ENCODE measurements at regions not wholly inside any gene's neighbourhood (a gene's known extent, or its start where the extent isn't known, plus 50 kb on each side); places are given as distances from the start of the nearest gene placed in this dataset.

- Histone ChIP-seq H3K4me1 (ENCODE audit: control insufficient read depth, extremely low read depth, insufficient read depth, low read length) (no peaks in the 10 kb centered on the region), H3K36me3 (ENCODE audit: control insufficient read depth, insufficient read depth, low read length) (no peaks in the 10 kb centered on the region), H3K4me2 (ENCODE audit: extremely low read depth, insufficient read depth, low read length) (no peak overlapping the region), H3K9me3 (ENCODE audit: control insufficient read depth, insufficient read depth, low read depth, low read length) (no peaks in the 10 kb centered on the region), H4K20me1 (ENCODE audit: control insufficient read depth, extremely low read depth, insufficient read depth, low read length) (no peaks in the 10 kb centered on the region), H3K27ac (ENCODE audit: insufficient read depth, low read length) (no peak overlapping the region), H2AFZ (ENCODE audit: low read length) (no peak overlapping the region), H3K9ac (ENCODE audit: insufficient read depth, low read length) (no peak overlapping the region), H3K4me3 (replicated peaks in 1 of 4; ENCODE audit: control extremely low read depth in 1 of 4, insufficient read depth in 1 of 4, low read depth in 3 of 4, low read length in 4 of 4) (no peak overlapping the region), H3K79me2 (ENCODE audit: control insufficient read depth, insufficient read depth, low read length) (no peaks in the 10 kb centered on the region), H3K27me3 (ENCODE audit: control insufficient read depth, insufficient read depth, low read length) (no peaks in the 10 kb centered on the region)
- no peak for TF ChIP-seq CTCF (conservative IDR thresholded peaks at IDR 0.05 in 1 of 2, IDR thresholded peaks at IDR 0.05 in 1 of 2; ENCODE audit: low read depth in 1 of 2, low read length in 2 of 2)
- no peak for TF ChIP-seq EZH2 (IDR thresholded peaks at IDR 0.05; ENCODE audit: low read length, missing control alignments)
- peak in 1 of 2 donors; percentile 25 for DNase-seq (ENCODE audit: low read depth in 2 of 2)
These were observed 975.4 kb upstream of the NDST4 start for GRCh38 chr4:116088771-116089170.

- H3K9me3 ChIP-seq (ENCODE audit: control insufficient read depth, insufficient read depth, low read depth, low read length): no peaks in the 10 kb centered on the region
- no peaks in the 10 kb centered on the region for H3K79me2 ChIP-seq (ENCODE audit: control insufficient read depth, insufficient read depth, low read length)
- no peak for DNase-seq (ENCODE audit: low read depth in 2 of 2)
- H3K27ac ChIP-seq (ENCODE audit: insufficient read depth, low read length): no peak overlapping the region
- no peak overlapping the region for H3K9ac ChIP-seq (ENCODE audit: insufficient read depth, low read length)
- H3K4me2 ChIP-seq (ENCODE audit: extremely low read depth, insufficient read depth, low read length): no peak overlapping the region
- H3K4me1 ChIP-seq (ENCODE audit: control insufficient read depth, extremely low read depth, insufficient read depth, low read length): no peaks in the 10 kb centered on the region
- H3K36me3 ChIP-seq (ENCODE audit: control insufficient read depth, insufficient read depth, low read length): no peaks in the 10 kb centered on the region
- no peaks in the 10 kb centered on the region for H4K20me1 ChIP-seq (ENCODE audit: control insufficient read depth, extremely low read depth, insufficient read depth, low read length)
- H2AFZ ChIP-seq (ENCODE audit: low read length): no peak overlapping the region
- TF ChIP-seq CTCF (conservative IDR thresholded peaks at IDR 0.05 in 1 of 2, IDR thresholded peaks at IDR 0.05 in 1 of 2; ENCODE audit: low read depth in 1 of 2, low read length in 2 of 2) (no peak), EZH2 (IDR thresholded peaks at IDR 0.05; ENCODE audit: low read length, missing control alignments) (no peak)
- no peaks in the 10 kb centered on the region for H3K27me3 ChIP-seq (ENCODE audit: control insufficient read depth, insufficient read depth, low read length)
- H3K4me3 ChIP-seq (replicated peaks in 1 of 4; ENCODE audit: control extremely low read depth in 1 of 4, insufficient read depth in 1 of 4, low read depth in 3 of 4, low read length in 4 of 4): no peak overlapping the region
These were observed 969.5 kb upstream of the NDST4 start for GRCh38 chr4:116082808-116083366.

GRCh38 chr4:116073051-116073450, 959.6 kb upstream of the NDST4 start:
- no peaks in the 10 kb centered on the region for H3K9me3 ChIP-seq (ENCODE audit: control insufficient read depth, insufficient read depth, low read depth, low read length)
- no peak overlapping the region for H3K4me2 ChIP-seq (ENCODE audit: extremely low read depth, insufficient read depth, low read length)
- DNase-seq (ENCODE audit: low read depth in 2 of 2): no peak
- no peaks in the 10 kb centered on the region for H3K36me3 ChIP-seq (ENCODE audit: control insufficient read depth, insufficient read depth, low read length)
- H3K27ac ChIP-seq (ENCODE audit: insufficient read depth, low read length): no peak overlapping the region
- no peaks in the 10 kb centered on the region for H3K4me1 ChIP-seq (ENCODE audit: control insufficient read depth, extremely low read depth, insufficient read depth, low read length)
- no peaks in the 10 kb centered on the region for H4K20me1 ChIP-seq (ENCODE audit: control insufficient read depth, extremely low read depth, insufficient read depth, low read length)
- H3K9ac ChIP-seq (ENCODE audit: insufficient read depth, low read length): no peak overlapping the region
- no peak overlapping the region for H2AFZ ChIP-seq (ENCODE audit: low read length)
- H3K27me3 ChIP-seq (ENCODE audit: control insufficient read depth, insufficient read depth, low read length): no peaks in the 10 kb centered on the region
- no peaks in the 10 kb centered on the region for H3K79me2 ChIP-seq (ENCODE audit: control insufficient read depth, insufficient read depth, low read length)
- no peak overlapping the region for H3K4me3 ChIP-seq (replicated peaks in 1 of 4; ENCODE audit: control extremely low read depth in 1 of 4, insufficient read depth in 1 of 4, low read depth in 3 of 4, low read length in 4 of 4)
- TF ChIP-seq CTCF (conservative IDR thresholded peaks at IDR 0.05 in 1 of 2, IDR thresholded peaks at IDR 0.05 in 1 of 2; ENCODE audit: low read depth in 1 of 2, low read length in 2 of 2) (no peak), EZH2 (IDR thresholded peaks at IDR 0.05; ENCODE audit: low read length, missing control alignments) (no peak)
